ENCODE measurements at regions not wholly inside any gene's neighbourhood (a gene's known extent, or its start where the extent isn't known, plus 50 kb on each side); places are given as distances from the start of the nearest gene placed in this dataset.

GRCh38 chr2:3036432-3037125 is 341.0 kb downstream of the EIPR1 start:
- Histone ChIP-seq H3K27ac (ENCODE audit: low read depth, low read length) (no peak overlapping the region), H3K4me2 (ENCODE audit: insufficient read depth, low read length) (no peak overlapping the region), H3K4me1 (ENCODE audit: insufficient read depth, low read length) (no peaks in the 10 kb centered on the region), H3K79me2 (ENCODE audit: insufficient read depth, low read length) (no peaks in the 10 kb centered on the region), H4K20me1 (ENCODE audit: insufficient read depth, low read length) (no peaks in the 10 kb centered on the region), H3K4me3 (ENCODE audit: insufficient read depth, low read length) (no peak overlapping the region), H3K9me3 (ENCODE audit: low read depth, low read length) (no peaks in the 10 kb centered on the region), H3K27me3 (ENCODE audit: insufficient read depth, low read length) (no peaks in the 10 kb centered on the region), H2AFZ (ENCODE audit: low read length) (no peak overlapping the region), H3K36me3 (ENCODE audit: insufficient read depth, low read length) (no peaks in the 10 kb centered on the region)
- TF ChIP-seq, protein P1, sequence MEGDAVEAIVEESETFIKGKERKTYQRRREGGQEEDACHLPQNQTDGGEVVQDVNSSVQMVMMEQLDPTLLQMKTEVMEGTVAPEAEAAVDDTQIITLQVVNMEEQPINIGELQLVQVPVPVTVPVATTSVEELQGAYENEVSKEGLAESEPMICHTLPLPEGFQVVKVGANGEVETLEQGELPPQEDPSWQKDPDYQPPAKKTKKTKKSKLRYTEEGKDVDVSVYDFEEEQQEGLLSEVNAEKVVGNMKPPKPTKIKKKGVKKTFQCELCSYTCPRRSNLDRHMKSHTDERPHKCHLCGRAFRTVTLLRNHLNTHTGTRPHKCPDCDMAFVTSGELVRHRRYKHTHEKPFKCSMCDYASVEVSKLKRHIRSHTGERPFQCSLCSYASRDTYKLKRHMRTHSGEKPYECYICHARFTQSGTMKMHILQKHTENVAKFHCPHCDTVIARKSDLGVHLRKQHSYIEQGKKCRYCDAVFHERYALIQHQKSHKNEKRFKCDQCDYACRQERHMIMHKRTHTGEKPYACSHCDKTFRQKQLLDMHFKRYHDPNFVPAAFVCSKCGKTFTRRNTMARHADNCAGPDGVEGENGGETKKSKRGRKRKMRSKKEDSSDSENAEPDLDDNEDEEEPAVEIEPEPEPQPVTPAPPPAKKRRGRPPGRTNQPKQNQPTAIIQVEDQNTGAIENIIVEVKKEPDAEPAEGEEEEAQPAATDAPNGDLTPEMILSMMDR (IDR thresholded peaks at IDR 0.05; ENCODE audit: extremely low read depth, low read depth, low read length), result no peak
- no peak for DNase-seq (ENCODE audit: insufficient read length, low spot score, missing footprints)

GRCh38 chr2:3035385-3036050 is 342.1 kb downstream of the EIPR1 start:
- H3K36me3 ChIP-seq (ENCODE audit: insufficient read depth, low read length), result no peaks in the 10 kb centered on the region
- H4K20me1 ChIP-seq (ENCODE audit: insufficient read depth, low read length), result no peaks in the 10 kb centered on the region
- H3K4me1 ChIP-seq (ENCODE audit: insufficient read depth, low read length), result no peaks in the 10 kb centered on the region
- H2AFZ ChIP-seq (ENCODE audit: low read length), result no peak overlapping the region
- no peak overlapping the region for H3K27ac ChIP-seq (ENCODE audit: low read depth, low read length)
- no peak overlapping the region for H3K4me2 ChIP-seq (ENCODE audit: insufficient read depth, low read length)
- no peak for DNase-seq (ENCODE audit: insufficient read length, low spot score, missing footprints)
- TF ChIP-seq, protein P1 (IDR thresholded peaks at IDR 0.05; ENCODE audit: extremely low read depth, low read depth, low read length), result no peak
- no peak overlapping the region for H3K4me3 ChIP-seq (ENCODE audit: insufficient read depth, low read length)
- no peaks in the 10 kb centered on the region for H3K9me3 ChIP-seq (ENCODE audit: low read depth, low read length)
- no peaks in the 10 kb centered on the region for H3K27me3 ChIP-seq (ENCODE audit: insufficient read depth, low read length)
- no peaks in the 10 kb centered on the region for H3K79me2 ChIP-seq (ENCODE audit: insufficient read depth, low read length)

DNA sequence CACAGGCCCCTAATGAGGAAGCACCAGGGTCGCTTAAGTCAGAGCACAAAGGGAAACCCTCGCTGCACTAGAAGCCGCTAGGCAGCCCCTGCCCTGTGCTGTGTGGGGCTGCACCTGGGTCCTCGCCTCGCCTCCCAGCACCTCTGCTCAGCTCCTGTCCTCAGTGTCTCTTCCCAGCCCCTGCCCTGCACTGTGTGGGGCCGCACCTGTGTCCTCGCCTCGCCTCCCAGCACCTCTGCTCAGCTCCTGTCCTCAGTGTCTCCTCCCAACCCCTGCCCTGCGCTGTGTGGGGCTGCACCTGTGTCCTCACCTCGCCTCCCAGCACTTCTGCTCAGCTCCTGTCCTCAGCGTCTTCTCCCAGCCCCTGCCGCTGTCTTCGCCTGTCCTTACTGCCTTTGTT is 342.8 kb downstream of the EIPR1 start:
- H3K4me3 ChIP-seq (ENCODE audit: insufficient read depth, low read length), result no peak overlapping the region
- H3K27ac ChIP-seq (ENCODE audit: low read depth, low read length), result no peak overlapping the region
- no peaks in the 10 kb centered on the region for H3K9me3 ChIP-seq (ENCODE audit: low read depth, low read length)
- H3K36me3 ChIP-seq (ENCODE audit: insufficient read depth, low read length), result no peaks in the 10 kb centered on the region
- H3K4me2 ChIP-seq (ENCODE audit: insufficient read depth, low read length), result no peak overlapping the region
- TF ChIP-seq, protein P1 (IDR thresholded peaks at IDR 0.05; ENCODE audit: extremely low read depth, low read depth, low read length), result no peak
- H2AFZ ChIP-seq (ENCODE audit: low read length), result no peak overlapping the region
- H4K20me1 ChIP-seq (ENCODE audit: insufficient read depth, low read length), result no peaks in the 10 kb centered on the region
- no peaks in the 10 kb centered on the region for H3K27me3 ChIP-seq (ENCODE audit: insufficient read depth, low read length)
- H3K79me2 ChIP-seq (ENCODE audit: insufficient read depth, low read length), result no peaks in the 10 kb centered on the region
- DNase-seq (ENCODE audit: insufficient read length, low spot score, missing footprints), result no peak
- H3K4me1 ChIP-seq (ENCODE audit: insufficient read depth, low read length), result no peaks in the 10 kb centered on the region

- Histone ChIP-seq H4K20me1 (ENCODE audit: insufficient read depth, low read length) (no peaks in the 10 kb centered on the region), H2AFZ (ENCODE audit: low read length) (no peak overlapping the region), H3K36me3 (ENCODE audit: insufficient read depth, low read length) (no peaks in the 10 kb centered on the region), H3K4me3 (ENCODE audit: insufficient read depth, low read length) (no peak overlapping the region), H3K27me3 (ENCODE audit: insufficient read depth, low read length) (no peaks in the 10 kb centered on the region), H3K27ac (ENCODE audit: low read depth, low read length) (no peak overlapping the region), H3K79me2 (ENCODE audit: insufficient read depth, low read length) (no peaks in the 10 kb centered on the region), H3K9me3 (ENCODE audit: low read depth, low read length) (no peaks in the 10 kb centered on the region), H3K4me1 (ENCODE audit: insufficient read depth, low read length) (no peaks in the 10 kb centered on the region), H3K4me2 (ENCODE audit: insufficient read depth, low read length) (no peak overlapping the region)
- no peak for DNase-seq (ENCODE audit: insufficient read length, low spot score, missing footprints)
- TF ChIP-seq, protein P1 (IDR thresholded peaks at IDR 0.05; ENCODE audit: extremely low read depth, low read depth, low read length), result no peak
These were observed 343.2 kb downstream of the EIPR1 start for GRCh38 chr2:3034396-3034795.

Measured in osteoblast (primary cell).